Thoracic aorta (tissue), 2 donors: ENCODE measurements at regions not wholly inside any gene's neighbourhood (a gene's known extent, or its start where the extent isn't known, plus 50 kb on each side); places are given as distances from the start of the nearest gene placed in this dataset.

Source experiments
- ATAC-seq: fragments of 150-250 bp; one replicate; pipeline ENCODE4 v1.8.0; 2017; ENCODE audit warnings: low read depth; ENCODE audit not compliant: insufficient number of reproducible peaks, low FRiP score
- DNase-seq: peaks from one replicate; pipeline ENCODE4 v3.0.0-alpha.2; 2020; ENCODE audit warnings: low spot score
- H3K27ac ChIP-seq, 2 donors: fragments of 200-600 bp; sonication (generic); 1 replicate in 1 of 2; 2 replicates in 1 of 2; pipeline ENCODE4 v1.5.1; 2016; ENCODE audit warnings: mild to moderate bottlenecking in 2 of 2, moderate library complexity in 2 of 2
- H3K27me3 ChIP-seq: fragments of 200-600 bp; sonication (generic); replicated peaks from 2 replicates; pipeline ENCODE4 v1.6.0; 2016; ENCODE audit warnings: mild to moderate bottlenecking; ENCODE audit not compliant: insufficient read depth
- H3K36me3 ChIP-seq: fragments of 200-600 bp; sonication (generic); one replicate; pipeline ENCODE4 v1.5.1; 2016
- H3K4me1 ChIP-seq, 2 donors: fragments of 200-600 bp; sonication (generic); 1 replicate in 1 of 2; 2 replicates in 1 of 2; pipeline versions ENCODE4 v1.5.1 to v1.6.0; 2016; ENCODE audit warnings: low read depth in 2 of 2, mild to moderate bottlenecking in 1 of 2; ENCODE audit not compliant: control insufficient read depth in 1 of 2
- H3K4me3 ChIP-seq: fragments of 200-600 bp; sonication (generic); 2 replicates; pipeline ENCODE4 v1.5.1; 2016; ENCODE audit warnings: mild to moderate bottlenecking
- H3K9me3 ChIP-seq: fragments of 200-600 bp; sonication (generic); 2 replicates; pipeline ENCODE4 v1.5.1; 2016
- CTCF ChIP-seq: fragments of 200-600 bp; sonication (generic); IDR thresholded peaks from one replicate; pipeline ENCODE4 v1.5.1; 2019; ENCODE audit warnings: antibody characterized with exemption

GRCh38 chr4:120348521-120348920 is 281.9 kb upstream of the MAD2L1 start:
- Histone ChIP-seq H3K4me3 (no peak overlapping the region), H3K27me3 (no peaks in the 10 kb centered on the region), H3K9me3 (no peaks in the 10 kb centered on the region), H3K27ac (no peak overlapping the region), H3K36me3 (no peaks in the 10 kb centered on the region), H3K4me1 (no peaks in the 10 kb centered on the region)
- ATAC-seq (no peak), DNase-seq (no peak)
- no peak for TF ChIP-seq CTCF

- no peak overlapping the region for H3K27ac ChIP-seq
- no peaks in the 10 kb centered on the region for H3K9me3 ChIP-seq
- no peak for TF ChIP-seq CTCF
- DNase-seq (no peak), ATAC-seq (no peak)
- H3K4me3 ChIP-seq, result no peak overlapping the region
- no peaks in the 10 kb centered on the region for H3K27me3 ChIP-seq
- no peaks in the 10 kb centered on the region for H3K36me3 ChIP-seq
- no peaks in the 10 kb centered on the region for H3K4me1 ChIP-seq
Measured at GRCh38 chr4:120331486-120332370, 265.1 kb upstream of the MAD2L1 start.

GRCh38 chr4:120329386-120329785 is 262.7 kb upstream of the MAD2L1 start:
- no peaks in the 10 kb centered on the region for H3K4me1 ChIP-seq
- no peaks in the 10 kb centered on the region for H3K36me3 ChIP-seq
- H3K27ac ChIP-seq, result no peak overlapping the region
- no peak for TF ChIP-seq CTCF
- no peak overlapping the region for H3K4me3 ChIP-seq
- no peak for ATAC-seq
- no peaks in the 10 kb centered on the region for H3K27me3 ChIP-seq
- no peak for DNase-seq
- H3K9me3 ChIP-seq, result no peaks in the 10 kb centered on the region

- no peak for TF ChIP-seq CTCF
- Histone ChIP-seq H3K27me3 (no peaks in the 10 kb centered on the region), H3K27ac (no peak overlapping the region), H3K9me3 (no peaks in the 10 kb centered on the region), H3K36me3 (no peaks in the 10 kb centered on the region), H3K4me3 (no peak overlapping the region), H3K4me1 (no peaks in the 10 kb centered on the region)
- no peak for ATAC-seq
- DNase-seq, result no peak
Measured at GRCh38 chr4:120327276-120327675, 260.6 kb upstream of the MAD2L1 start.

GRCh38 chr4:120319046-120319767 is 252.6 kb upstream of the MAD2L1 start:
- no peaks in the 10 kb centered on the region for H3K36me3 ChIP-seq
- H3K27me3 ChIP-seq, result no peaks in the 10 kb centered on the region
- no peaks in the 10 kb centered on the region for H3K4me1 ChIP-seq
- H3K9me3 ChIP-seq, result no peaks in the 10 kb centered on the region
- H3K27ac ChIP-seq, result no peak overlapping the region
- ATAC-seq, result no peak
- no peak for DNase-seq
- no peak for TF ChIP-seq CTCF
- H3K4me3 ChIP-seq, result no peak overlapping the region
